Peyer's patch (tissue), 4 donors: ENCODE measurements at regions not wholly inside any gene's neighbourhood (a gene's known extent, or its start where the extent isn't known, plus 50 kb on each side); places are given as distances from the start of the nearest gene placed in this dataset.

Experiments
- CTCF ChIP-seq, 6 experiments: fragments of 450-650 bp in 4 of 6; fragments of 200-600 bp in 2 of 6; sonication (generic) in 1 of 6; IDR thresholded peaks; one replicate each; pipeline ENCODE4 v1.5.1; 2017 to 2019; ENCODE audit warnings: antibody characterized with exemption in 6 of 6, mild to moderate bottlenecking in 3 of 6, moderate library complexity in 1 of 6
- POLR2A ChIP-seq, 2 donors: fragments of 450-650 bp; IDR thresholded peaks; one replicate each; pipeline ENCODE4 v1.5.1; 2017; ENCODE audit warnings: antibody characterized with exemption in 2 of 2, mild to moderate bottlenecking in 2 of 2, moderate library complexity in 2 of 2

- no peak for TF ChIP-seq CTCF (IDR thresholded peaks at IDR 0.05)
- TF ChIP-seq POLR2A (IDR thresholded peaks at IDR 0.05) = no peak
Observed at GRCh38 chr3:162517110-162517509, 1020.5 kb downstream of the OTOL1 start.
